Cardiac fibroblast (primary cell): ENCODE measurements at regions not wholly inside any gene's neighbourhood (a gene's known extent, or its start where the extent isn't known, plus 50 kb on each side); places are given as distances from the start of the nearest gene placed in this dataset.

Experiments
- DNase-seq, 2 donors: peaks; one replicate each; pipeline versions ENCODE4 v3.0.0 to v3.0.0-alpha.2; 2010; ENCODE audit warnings: low read depth in 2 of 2
- H3K4me3 ChIP-seq, 2 donors: replicated peaks in 1 of 2; 1 replicate in 1 of 2; 2 replicates in 1 of 2; pipeline ENCODE4 v1.5.1; 2011; ENCODE audit warnings: low read depth in 2 of 2, low read length in 2 of 2, mild to moderate bottlenecking in 2 of 2, moderate library complexity in 1 of 2
- CTCF ChIP-seq: IDR thresholded peaks from one replicate; pipeline ENCODE4 v1.5.1; 2011; ENCODE audit warnings: low read depth, mild to moderate bottlenecking, low read length, inconsistent platforms

DNA sequence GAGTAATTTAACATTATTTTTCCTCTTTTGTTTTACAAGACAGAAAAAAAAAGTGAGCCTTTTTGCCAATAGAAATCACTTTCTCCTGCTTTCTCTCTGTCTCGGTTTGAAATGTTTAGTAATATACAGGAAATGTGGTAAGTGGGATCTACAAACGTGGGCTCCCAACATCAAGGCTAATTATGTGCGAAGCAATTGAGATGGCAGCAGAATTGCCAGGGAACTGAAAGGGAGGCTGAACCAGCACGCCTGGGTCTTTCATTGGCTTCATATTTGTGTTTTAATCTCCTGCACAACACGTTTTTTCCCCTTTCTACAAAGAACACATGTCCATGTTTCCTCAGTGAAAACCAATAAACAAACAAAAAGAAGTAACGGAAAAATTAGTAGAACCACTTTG lies 743.9 kb upstream of the SOX9 start:
- DNase-seq, result no peak
- no peak for TF ChIP-seq CTCF
- H3K4me3 ChIP-seq, result no peak overlapping the region

DNA sequence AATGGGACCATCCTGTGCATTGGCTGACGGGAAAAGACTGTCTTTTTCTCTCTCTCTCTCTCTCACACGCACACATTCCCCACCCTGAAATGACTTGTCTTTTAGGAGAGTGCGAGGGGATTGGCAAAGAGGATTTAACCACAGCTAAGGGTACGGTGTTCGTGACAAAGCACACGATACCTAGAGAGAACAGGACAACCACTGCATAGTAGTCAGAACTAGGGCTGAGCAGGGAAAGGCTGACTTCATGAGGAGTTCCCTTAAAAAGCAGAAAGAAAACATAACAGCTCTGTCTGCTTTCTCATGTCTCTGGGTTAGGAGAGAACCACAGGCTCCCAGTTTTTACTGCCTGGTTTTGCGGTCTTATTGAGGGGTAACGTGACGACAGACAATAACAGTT lies 742.8 kb upstream of the SOX9 start:
- H3K4me3 ChIP-seq, result no peak overlapping the region
- DNase-seq, result no peak
- TF ChIP-seq CTCF, result no peak

DNA sequence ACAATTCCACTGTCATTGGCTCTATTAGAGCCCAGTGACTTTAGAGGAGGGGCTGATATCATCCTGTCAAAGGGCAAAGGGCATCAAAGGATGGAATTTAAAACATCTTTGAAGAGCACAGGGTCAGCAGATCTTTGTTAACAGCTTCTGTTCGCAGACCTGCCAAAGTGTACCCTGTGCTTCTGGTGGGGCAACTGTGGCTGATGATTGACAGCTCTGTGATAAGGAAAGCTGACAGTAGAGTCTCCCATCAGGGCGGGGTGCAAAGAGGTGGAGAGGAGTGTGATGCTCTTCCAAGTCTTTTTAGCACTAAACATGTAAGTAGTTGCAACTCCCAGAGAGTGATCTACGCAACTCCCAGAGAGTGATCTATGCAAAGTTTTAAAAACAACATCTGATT lies 742.1 kb upstream of the SOX9 start:
- no peak overlapping the region for H3K4me3 ChIP-seq
- no peak for DNase-seq
- TF ChIP-seq CTCF, result no peak

- no peak for DNase-seq
- no peak overlapping the region for H3K4me3 ChIP-seq
- TF ChIP-seq CTCF, result no peak
These were observed 741.3 kb upstream of the SOX9 start for GRCh38 chr17:71379512-71379911.

DNA sequence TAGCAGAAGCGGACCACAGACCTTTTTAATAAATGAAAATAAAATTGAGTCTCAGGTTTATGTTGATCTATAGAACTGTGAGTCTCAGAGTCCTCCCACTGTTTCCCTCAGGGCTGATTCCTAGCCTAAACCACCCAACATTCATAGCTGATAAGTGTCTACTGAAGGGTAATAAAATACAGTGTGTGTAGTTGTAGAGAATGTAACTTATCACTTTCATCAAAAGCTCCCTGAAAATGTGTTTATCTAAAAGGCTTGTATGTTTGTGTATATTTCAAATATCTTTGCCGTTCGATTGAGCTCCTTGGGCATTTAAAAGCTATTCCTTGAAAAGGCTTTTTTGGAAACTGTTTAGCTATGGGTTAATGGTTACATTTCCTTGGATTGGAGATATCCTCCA lies 740.3 kb upstream of the SOX9 start:
- DNase-seq, result no peak
- H3K4me3 ChIP-seq, result no peak overlapping the region
- no peak for TF ChIP-seq CTCF

GRCh38 chr17:71380936-71381335 lies 739.9 kb upstream of the SOX9 start:
- no peak overlapping the region for H3K4me3 ChIP-seq
- DNase-seq, result no peak
- no peak for TF ChIP-seq CTCF

DNA sequence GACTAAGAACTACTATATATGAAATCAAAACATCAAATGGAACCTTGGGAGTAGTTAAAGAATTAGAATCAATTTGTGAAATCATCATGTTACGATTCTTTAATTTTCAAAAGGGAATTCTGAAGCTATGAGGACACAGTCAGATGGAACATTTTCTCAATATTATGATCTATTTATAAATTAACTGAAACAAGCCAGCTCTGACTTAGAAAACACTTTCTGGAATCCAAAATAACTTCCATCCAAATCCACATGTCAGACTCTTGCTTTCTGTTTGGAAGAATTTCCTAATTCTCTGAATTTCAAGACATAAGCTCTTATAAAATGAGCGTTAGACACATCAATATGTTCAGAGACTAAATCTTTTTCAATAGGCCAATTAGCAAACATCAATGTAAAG lies 737.7 kb upstream of the SOX9 start:
- DNase-seq, result no peak
- TF ChIP-seq CTCF, result no peak
- H3K4me3 ChIP-seq, result no peak overlapping the region
